HG03045 (cell line): ENCODE measurements at regions not wholly inside any gene's neighbourhood (a gene's known extent, or its start where the extent isn't known, plus 50 kb on each side); places are given as distances from the start of the nearest gene placed in this dataset.

Experiments used
- ATAC-seq: cut with Tn5 transposase; IDR thresholded peaks from one replicate; pipeline ENCODE4 v1.9.1; 2021; ENCODE audit warnings: mild to moderate bottlenecking, moderate library complexity; ENCODE audit not compliant: unreplicated experiment

DNA sequence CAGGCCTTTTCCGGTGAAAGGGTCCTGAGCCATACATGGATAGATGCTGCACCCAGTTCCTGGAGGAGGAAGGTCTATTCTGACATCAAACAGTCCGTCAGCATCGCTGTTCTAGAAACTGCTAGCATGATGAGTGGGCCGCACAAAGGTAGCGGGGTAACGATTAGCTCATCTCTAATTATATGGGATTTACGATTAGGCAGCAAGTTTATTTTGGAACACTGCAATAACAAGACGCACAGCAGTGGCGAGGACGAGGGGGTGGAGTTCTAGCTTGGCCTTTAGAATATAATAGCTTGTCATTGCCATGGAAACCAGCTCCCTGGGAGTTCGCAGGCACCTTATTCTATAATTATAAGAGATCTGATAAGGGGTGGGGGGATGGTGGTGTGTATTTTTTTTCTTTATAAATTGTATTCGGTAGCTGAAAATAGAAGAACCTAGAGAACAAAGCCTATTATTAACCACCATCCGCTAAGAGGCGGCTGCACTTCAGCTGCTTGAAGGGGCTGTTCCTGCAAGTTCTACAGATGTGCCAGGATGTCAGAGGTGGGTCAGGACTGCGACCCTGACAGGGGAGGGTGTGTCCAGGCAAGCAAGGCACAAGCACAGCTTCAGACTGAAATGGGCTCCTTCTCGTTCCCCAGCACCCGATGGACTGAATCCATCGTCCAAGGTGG, 311.0 kb downstream of the AGTPBP1 start:
- ATAC-seq, result no peak

DNA sequence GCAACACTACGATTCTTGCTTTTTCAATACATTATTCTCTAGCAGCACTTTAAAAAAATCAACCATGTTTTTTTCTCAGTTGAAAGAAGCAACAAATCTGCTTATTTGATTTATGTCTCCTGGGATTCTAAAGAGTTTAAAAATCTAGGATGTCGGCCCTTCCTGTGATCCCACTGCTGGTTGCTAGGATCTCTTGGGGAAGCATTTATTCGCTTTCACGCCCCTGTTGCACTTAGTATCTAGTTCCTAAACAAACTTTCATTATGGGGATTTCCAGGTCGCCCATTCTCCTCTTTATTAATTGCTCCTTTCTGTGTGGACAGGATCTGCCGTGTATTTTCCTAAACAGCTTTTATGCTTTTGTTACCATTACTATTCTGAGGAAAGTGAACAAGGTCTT, 313.5 kb downstream of the AGTPBP1 start:
- no peak for ATAC-seq

DNA sequence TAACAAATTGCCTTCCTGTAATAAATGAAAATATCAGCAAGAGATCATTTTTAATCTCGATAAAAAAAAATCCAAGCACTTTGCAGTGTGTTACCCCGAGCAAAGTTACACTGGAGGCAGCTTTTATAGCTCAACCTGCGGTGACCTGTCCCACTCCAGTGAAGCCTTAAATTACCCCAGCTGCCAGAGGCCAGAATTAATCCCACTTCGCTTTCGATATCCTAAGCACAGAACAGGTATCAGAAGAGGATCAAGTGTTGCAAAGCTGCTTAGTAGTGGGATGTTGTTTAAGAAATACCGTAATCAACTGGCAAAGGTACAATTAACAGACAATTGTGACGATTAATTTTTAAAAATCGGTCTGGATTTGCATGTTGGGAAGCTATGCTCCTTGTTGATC, 314.0 kb downstream of the AGTPBP1 start:
- ATAC-seq, result no peak

DNA sequence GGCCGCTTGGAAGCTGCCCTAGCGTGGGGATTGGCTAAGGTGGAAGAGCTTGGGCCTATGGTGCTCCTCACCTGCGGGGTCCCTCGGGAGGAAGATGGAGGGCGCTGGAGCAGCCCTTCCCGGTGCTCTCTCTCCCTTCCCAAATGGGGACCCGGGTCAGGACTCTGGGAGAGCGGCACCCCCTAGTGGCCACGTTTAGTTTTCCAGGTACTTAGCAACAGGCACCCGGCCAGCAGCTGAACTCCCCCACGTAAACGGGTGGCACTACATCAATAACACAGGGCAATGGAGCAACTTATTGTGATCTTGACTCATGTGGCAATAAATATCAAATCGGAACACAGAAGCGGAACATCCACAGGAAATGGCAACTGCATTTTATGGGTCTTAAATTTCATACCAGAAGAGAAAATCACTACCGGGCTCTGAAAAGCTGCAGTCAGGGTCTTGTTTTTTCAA, 316.6 kb downstream of the AGTPBP1 start:
- ATAC-seq, result peak; percentile 67

DNA sequence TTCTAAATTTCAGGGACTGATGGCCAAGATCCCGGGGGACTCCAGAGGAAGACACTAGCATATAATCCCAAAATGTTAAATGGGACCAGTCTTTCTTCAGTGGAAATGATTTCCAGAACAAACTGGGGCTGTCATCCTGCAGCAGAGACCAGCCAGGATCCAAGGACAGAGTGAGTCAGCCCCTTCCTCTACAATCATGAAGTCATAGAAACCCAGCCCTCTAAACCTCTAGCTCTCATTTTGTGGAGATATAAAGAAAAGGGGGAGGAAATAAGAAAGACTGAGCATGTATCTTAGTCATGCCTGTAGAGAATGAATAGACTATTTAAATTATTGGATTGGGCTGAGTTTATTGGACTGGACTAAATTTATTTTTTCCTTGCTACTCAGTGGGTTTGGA, 318.3 kb downstream of the AGTPBP1 start:
- no peak for ATAC-seq

DNA sequence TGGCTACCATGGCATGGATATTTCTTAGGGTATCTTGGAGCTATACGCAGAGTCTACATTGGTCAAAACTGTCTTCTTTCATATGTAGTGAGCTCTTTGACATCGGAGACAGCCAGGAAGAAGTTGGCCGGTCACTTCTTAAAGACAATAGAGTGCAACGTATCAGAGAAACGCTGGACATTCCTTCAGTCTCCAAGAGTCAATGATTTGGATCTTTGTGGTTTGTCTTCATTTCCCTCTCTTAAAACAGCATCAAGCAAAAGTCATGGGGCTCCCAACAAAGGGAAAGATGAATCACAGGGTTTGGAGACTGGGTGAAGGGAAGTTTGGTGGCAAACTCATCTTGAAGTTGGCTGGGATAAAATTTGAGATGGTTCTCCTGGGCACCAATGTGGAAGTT, 320.1 kb downstream of the AGTPBP1 start:
- ATAC-seq, result no peak

DNA sequence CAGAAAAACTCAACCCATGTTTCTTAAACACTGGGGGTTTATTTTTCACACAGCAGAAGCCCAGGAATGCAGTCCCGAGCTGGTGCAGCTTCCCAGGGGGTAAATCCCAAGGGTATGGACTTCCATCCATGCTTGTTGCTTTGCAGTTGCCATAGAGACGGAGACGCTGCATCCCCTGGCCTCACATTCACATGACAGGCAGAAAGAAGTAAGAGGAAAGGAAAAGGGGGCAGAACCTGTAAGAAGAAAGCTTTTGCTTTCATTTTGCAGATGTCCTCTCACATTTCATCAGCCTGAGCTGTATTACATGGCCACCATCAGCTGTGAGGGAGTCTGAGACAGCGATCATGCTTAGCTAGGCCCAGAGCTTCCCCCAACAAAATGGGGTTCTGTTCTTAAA, 321.0 kb downstream of the AGTPBP1 start:
- ATAC-seq, result no peak

DNA sequence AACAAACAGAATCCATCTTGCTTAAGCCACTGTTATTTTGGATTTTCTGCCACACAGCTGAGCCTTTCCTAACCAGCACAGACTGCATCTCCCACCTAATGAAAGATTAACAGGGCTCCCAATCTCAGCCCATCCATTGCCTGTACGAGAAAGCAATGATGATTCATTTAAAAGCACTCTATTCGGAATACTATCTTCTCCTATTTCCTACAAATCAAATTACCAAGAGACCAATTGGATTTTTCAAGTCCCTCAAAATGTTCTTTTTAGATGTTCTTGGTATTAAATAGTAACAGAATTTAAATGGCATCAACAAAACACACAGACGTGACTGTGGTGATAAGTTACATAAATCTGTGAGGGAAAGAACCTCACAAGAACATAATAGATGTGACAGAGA, 324.1 kb downstream of the AGTPBP1 start:
- no peak for ATAC-seq

DNA sequence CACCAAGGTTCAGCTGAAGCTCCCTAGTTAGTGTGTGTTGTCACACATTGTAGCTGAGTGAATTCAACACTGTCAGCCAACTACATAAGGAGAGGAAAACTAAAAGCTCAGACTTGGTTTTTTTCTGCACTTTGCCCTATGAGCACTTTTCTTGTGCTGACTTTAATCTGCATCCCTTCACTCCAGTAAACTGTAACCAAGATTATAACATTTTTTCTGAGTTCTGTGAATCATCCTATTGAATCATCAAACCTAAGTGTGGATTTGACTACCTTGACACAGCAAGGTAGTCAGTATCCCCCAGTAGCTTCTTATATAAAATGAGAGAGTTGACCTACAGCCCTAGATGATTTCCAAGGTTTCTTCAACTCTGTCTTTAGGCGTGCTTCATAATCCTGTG, 325.0 kb downstream of the AGTPBP1 start:
- ATAC-seq, result no peak

DNA sequence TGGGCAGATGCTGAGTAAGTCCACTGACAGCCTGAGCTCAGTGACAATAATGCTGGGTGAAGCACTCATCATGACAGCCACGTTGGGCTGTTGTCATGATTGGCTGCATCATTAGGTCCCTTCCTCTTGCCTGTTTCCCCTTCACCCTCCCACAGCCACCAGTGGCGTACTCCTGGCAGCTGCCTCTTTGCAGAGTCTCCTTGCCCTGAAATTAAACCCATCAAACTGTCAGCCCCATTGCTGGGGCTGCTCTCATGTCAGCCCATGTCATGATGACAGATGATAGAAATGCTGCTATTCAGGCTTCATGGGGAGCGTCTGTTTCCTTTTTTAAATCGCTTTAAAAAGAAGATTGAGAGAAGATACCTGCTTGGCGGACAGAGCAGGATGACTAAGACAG, 327.4 kb downstream of the AGTPBP1 start:
- ATAC-seq, result no peak

DNA sequence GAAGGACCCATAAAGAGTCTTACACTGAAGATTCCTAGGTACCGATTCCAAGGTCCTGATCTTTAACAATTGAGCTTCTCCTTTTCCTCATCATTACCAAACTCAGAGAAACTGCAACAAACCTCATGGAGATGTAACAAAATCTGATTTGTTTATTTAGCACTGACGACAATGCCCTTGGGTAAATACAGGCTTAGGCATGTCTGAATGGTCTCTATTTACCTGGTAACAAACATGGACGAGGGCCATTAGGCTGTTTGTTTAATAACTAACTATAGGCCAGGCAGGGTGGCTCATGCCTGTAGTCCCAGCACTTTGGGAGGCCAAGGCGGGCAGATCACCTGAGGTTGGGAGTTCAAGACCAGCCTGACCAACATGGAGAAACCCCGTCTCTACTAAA, 333.3 kb downstream of the AGTPBP1 start:
- no peak for ATAC-seq

DNA sequence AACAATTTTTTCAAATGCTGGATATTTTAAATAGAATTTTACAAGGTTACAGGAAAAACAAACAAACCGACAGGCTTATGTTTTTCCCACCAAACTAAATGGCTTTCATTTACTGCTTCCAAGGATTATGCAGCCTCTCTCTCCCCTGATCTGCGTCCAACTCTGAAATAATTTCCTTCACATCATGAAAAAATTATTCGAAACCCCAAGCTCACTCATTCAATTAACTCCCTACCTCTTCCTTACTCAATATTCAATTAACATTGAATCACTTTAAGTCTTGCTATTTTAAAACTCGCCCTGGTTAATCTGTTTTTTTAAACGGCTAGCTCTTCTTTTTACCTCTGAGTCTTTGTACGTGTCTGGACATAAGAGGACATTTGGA, 336.2 kb downstream of the AGTPBP1 start:
- ATAC-seq, result no peak

DNA sequence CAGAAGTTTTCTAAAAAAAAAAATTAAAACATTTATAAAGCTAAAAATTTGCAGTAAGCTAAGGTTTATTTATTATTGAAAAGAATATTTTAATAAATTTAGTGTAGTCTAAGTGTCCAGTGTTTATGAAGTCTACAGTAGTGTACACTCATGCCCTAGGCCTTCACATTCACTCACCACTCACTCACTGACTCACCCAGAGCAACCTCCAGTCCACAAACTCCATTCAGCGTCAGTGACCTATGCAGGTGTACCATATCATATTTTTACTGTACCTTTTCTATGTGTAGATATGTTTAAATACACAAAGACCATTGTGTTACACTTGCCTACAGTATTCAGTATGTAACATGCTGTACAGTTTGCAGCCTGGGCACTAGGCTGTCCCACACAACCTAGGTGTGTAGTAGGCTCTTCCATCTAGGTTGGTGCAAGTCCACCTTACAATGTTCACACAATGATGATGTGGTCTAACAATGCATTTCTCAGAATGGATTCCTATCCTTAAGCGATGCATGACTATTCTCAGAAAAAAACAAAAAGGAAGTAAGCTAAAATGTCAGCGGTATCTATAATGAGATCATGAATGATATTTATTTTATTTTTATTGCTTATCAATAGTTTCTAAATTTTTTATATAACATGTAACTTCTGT, 336.7 kb downstream of the AGTPBP1 start:
- ATAC-seq, result no peak

DNA sequence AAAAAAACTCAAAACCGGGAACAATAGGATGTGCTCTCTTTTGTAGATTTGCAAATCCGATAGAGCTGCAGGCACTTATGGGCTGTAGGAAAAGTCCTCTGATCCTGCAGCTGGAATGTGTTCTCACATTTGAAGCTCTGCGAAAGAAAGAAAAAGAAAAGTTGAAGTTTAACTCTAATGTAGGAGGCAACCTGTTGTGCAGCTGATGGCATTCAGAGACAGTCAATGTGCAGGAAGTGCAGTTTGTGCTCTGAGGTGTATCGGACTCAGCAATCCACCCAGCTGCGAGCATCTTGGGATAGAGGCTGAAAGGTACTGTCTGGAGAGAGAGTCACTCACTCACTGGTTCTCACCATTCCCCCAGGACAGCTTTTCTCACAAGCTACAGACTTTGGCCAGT, 339.2 kb downstream of the AGTPBP1 start:
- ATAC-seq, result no peak

DNA sequence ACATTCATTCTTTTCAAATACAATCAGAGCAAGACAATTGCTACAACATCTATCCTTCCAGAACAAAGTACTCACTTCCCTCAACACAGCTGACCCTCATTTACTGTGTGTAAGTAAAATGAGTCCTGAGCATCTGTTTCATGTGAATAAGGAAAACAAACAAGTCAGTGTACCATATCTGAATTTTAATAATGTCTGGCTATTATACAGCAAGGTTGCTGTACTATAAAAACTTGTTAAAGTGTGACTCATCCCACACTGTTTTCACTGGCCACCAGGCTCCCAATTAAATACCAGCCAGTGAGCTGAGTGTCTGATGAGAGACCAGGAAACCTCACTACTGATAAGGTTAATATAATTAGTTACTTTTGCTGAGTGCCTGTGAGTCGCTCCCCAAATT, 339.8 kb downstream of the AGTPBP1 start:
- ATAC-seq, result no peak

DNA sequence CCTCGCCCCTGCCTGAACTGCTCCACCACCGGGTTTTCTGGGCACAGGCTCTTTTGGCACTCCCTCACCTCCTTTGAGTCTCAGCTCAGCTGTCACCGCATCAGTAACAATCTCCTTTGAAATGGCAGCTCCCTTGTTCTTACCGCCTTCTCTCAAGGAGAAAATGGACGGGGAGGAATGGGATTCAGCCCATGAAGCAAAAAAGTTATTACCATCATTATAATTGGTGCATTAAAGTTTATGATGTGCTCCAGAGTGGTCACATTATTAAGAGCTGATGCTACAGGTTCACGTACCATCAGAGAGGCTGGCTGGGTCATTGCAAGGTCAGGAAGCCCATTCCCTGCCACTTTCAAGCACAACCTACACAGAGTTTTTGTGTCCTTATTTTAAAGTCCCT, 344.7 kb downstream of the AGTPBP1 start:
- no peak for ATAC-seq

DNA sequence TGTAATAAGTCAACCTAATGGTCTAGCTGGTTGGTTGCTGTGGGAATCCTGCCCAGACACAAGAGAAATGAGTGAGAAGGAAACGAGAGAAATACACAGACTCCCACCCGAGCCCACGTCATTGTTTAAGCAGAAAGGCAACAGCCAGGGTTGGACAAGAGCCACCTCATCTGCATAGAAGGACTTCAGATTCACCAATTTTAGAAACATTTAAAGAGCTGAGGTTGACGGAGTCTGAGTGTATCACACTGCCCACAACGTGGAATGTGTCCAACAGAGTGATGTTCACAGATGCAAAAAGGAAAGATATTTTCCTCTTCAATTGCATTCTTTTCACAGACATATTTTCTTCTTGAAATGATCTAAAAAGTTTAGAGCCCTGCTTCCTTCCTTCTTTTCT, 349.5 kb downstream of the AGTPBP1 start:
- no peak for ATAC-seq

DNA sequence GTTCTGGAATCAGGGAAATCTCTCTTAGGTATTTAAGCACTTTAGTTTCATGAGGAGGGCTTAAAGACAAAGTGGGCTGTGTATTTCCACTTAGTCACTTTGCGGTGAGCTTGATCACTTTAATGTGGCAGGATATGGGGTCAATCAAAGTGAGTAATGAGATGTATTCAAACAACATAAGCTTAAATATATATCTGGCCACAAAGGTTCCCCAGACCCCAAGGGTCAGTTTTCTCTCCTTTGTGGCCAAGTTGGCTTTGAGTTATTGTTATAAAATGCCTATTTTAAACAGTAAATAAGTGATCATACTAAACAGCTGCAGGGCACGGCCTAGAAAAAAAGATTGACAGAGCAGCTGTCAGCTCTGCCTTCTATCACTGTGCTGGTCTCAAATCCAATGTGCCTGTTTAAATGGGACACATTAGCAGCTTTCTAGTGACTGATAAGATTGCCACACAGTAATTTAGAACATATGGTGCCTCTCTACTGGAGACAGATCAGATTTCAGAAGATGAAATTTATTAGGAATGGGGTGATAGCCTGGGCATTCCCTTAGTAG, 363.9 kb downstream of the AGTPBP1 start:
- ATAC-seq, result no peak

DNA sequence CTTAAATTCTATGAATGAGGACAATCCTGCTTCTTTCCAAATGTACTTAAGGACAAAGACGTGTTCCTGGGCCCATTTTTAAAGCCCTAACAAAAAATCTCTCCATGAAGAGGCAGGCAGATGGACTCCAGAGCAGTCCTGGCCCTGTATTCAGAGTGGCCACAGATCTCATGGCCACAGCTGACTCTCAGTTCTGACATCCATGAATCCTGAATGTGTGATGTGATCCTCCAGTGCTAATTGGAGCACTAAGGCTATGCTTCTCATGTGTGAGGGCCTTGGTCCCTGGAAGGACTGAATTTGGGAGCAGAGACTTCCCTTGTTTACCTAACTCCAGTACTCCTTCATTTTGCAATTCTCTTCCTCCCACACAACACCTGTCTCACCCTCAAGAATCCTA, 373.0 kb downstream of the AGTPBP1 start:
- no peak for ATAC-seq

DNA sequence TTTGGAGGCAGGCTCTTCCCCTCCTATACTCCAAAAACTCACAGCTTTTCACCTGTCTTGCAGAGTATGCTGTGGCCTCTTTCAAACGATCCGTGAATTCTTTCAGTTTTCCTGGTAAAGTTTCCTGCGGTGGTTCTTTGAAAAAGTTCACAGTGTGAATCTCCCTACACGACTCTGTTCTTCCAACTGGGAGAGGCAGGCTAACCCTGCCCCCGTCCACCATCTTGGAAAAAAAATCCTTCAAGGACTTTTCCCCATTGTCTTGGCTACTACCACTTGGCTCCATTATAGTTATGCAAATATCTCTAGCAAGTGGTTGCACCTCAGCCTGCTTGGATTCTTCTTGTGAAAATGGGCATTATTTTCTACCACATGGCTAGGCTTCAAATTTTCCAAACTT, 382.6 kb downstream of the AGTPBP1 start:
- ATAC-seq, result no peak

DNA sequence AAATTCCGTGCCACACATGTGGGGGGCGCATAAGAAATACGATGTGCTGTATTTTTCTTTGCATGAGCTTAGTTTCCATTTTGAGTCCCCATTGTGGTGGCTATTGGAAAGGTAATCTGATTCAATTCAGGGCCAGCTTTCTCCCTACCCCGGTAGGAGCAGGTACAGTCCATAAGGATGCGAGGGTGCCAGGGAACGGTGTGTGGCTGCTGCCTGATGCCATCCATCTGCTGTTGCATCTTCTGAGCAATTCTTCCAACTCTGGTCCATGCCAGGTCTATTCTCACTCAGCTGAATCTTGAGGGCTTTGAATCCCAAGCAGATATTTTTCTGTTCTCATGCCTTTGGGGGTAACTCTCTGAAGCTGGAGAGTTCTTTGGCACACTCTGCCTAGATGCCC, 392.7 kb downstream of the AGTPBP1 start:
- ATAC-seq, result no peak

DNA sequence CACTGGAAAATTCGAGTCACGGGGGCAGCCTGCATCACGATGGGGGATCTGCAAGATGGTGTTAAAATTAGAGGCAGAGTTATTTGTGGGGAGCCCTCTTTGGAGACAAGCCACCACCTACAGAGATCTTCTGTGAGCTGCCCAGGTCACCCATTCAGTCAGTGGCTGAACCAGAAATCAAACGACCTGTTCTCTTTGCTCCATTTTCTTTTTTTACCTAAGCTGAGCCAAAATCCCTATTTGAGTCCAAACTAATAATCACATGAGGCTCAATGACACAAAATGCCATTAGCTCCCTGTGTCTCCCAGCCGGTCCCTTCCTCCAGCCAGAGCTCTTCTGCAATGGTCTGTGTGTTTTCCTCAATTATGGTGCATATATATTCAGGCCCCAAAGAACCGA, 394.2 kb downstream of the AGTPBP1 start:
- no peak for ATAC-seq

DNA sequence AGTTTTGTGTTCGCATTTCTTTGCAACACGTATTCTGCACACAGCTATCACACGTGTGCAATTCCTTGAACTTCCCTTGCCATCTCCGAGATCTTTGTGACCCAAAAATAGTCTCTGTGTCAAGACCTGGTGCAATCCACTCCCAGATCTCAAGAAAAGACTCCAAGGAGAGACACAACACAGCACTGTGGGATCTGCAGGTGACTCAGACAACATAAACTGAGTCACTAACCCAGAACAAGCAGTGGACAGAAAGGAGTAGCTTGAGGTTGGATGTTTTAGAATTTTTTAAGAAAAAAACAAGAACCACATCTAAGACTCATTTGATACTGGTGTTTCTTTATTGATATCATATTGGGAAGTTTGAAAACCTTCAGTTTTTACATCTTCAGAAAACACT, 396.9 kb downstream of the AGTPBP1 start:
- no peak for ATAC-seq
